IMR-90 (cell line): ENCODE measurements at regions not wholly inside any gene's neighbourhood (a gene's known extent, or its start where the extent isn't known, plus 50 kb on each side); places are given as distances from the start of the nearest gene placed in this dataset.

Experiments used
- ATAC-seq: fragments of 200-7000 bp; cut with Tn5 transposase; 2 replicates; pipeline ENCODE4 v1.9.1; 2020; ENCODE audit warnings: low read depth, mild to moderate bottlenecking, moderate library complexity
- BruUV-seq: library from RNA; stranded (reverse); fragments of 400-500 nt; replicated peaks from 2 replicates; lab custom pipeline; 2021; lab: Mats Ljungman, UMichigan
- CTCF ChIA-PET: fragments of 300-600 bp; formaldehyde crosslinking; extraction: SDS; loops from one replicate; lab custom pipeline; 2021; ENCODE audit warnings: antibody characterized with exemption; lab: Yijun Ruan, JAX
- POLR2A ChIA-PET: fragments of 300-600 bp; sonication (Branson Sonifier 250); formaldehyde crosslinking; loops from one replicate; lab custom pipeline; 2022; ENCODE audit warnings: antibody characterized with exemption; ENCODE audit not compliant: unreplicated experiment; lab: Charles Lee
- DNase-seq: peaks from one replicate; pipeline ENCODE4 v3.0.0; 2013
- H2AFZ ChIP-seq: replicated peaks from 2 replicates; pipeline ENCODE3; 2013; ENCODE audit warnings: low read length, mild to moderate bottlenecking; ENCODE audit not compliant: poor library complexity
- H2AK5ac ChIP-seq: 2 replicates; pipeline ENCODE4 v1.6.1; 2013; ENCODE audit warnings: low read depth, low read length, inconsistent platforms
- H2AK9ac ChIP-seq: replicated peaks from 2 replicates; pipeline ENCODE3; 2013; ENCODE audit warnings: mild to moderate bottlenecking, low read depth, low read length, moderate library complexity; ENCODE audit not compliant: poor library complexity
- H2BK120ac ChIP-seq: 2 replicates; pipeline ENCODE4 v1.6.1; 2013; ENCODE audit warnings: low read depth, low read length, inconsistent platforms
- H2BK15ac ChIP-seq: 3 replicates; pipeline ENCODE4 v1.6.1; 2013; ENCODE audit warnings: low read depth, low read length, inconsistent platforms
- H2BK20ac ChIP-seq: 2 replicates; pipeline ENCODE4 v1.6.1; 2013; ENCODE audit warnings: low read depth, mild to moderate bottlenecking, inconsistent platforms, low read length, moderate library complexity
- H2BK5ac ChIP-seq: 2 replicates; pipeline ENCODE4 v1.6.1; 2013; ENCODE audit warnings: mild to moderate bottlenecking, low read depth, low read length, inconsistent platforms; ENCODE audit not compliant: poor library complexity, severe bottlenecking
- H3K14ac ChIP-seq: replicated peaks from 2 replicates; pipeline ENCODE4 v1.6.1; 2013; ENCODE audit warnings: low read depth, low read length, inconsistent platforms
- H3K18ac ChIP-seq: 2 replicates; pipeline ENCODE4 v1.6.1; 2013; ENCODE audit warnings: low read depth, low read length, control low read depth
- H3K23ac ChIP-seq: 2 replicates; pipeline ENCODE4 v1.6.1; 2013; ENCODE audit warnings: low read depth, low read length, inconsistent platforms
- H3K27ac ChIP-seq: 2 replicates; pipeline ENCODE4 v1.5.1; 2013; ENCODE audit warnings: mild to moderate bottlenecking, control low read depth, low read length; ENCODE audit not compliant: insufficient read depth
- H3K27me3 ChIP-seq: 2 replicates; pipeline ENCODE4 v1.6.1; 2013; ENCODE audit warnings: low read length; ENCODE audit not compliant: control insufficient read depth, insufficient read depth
- H3K36me3 ChIP-seq: 2 replicates; pipeline ENCODE4 v1.6.1; 2013; ENCODE audit warnings: low read length, mixed read lengths; ENCODE audit not compliant: control insufficient read depth, insufficient read depth
- H3K4ac ChIP-seq: 2 replicates; pipeline ENCODE4 v1.6.1; 2013; ENCODE audit warnings: low read depth, low read length, inconsistent platforms
- H3K4me1 ChIP-seq: 2 replicates; pipeline ENCODE4 v1.6.1; 2013; ENCODE audit warnings: low read length, mixed read lengths; ENCODE audit not compliant: control insufficient read depth, insufficient read depth
- H3K4me2 ChIP-seq: 2 replicates; pipeline ENCODE4 v1.6.1; 2013; ENCODE audit warnings: low read depth, mild to moderate bottlenecking, control low read depth, low read length, moderate library complexity
- H3K4me3 ChIP-seq: 2 replicates; pipeline ENCODE4 v1.5.1; 2013; ENCODE audit warnings: low read depth, mild to moderate bottlenecking, control low read depth, low read length, moderate library complexity; ENCODE audit not compliant: insufficient read depth
- H3K56ac ChIP-seq: 2 replicates; pipeline ENCODE4 v1.6.1; 2013; ENCODE audit warnings: low read length, inconsistent platforms; ENCODE audit not compliant: insufficient read depth; ENCODE audit errors: extremely low read depth
- H3K79me1 ChIP-seq, 2 experiments: 2 replicates each; pipeline ENCODE4 v1.6.1; 2013; ENCODE audit warnings: low read length in 2 of 2, inconsistent platforms in 1 of 2, low read depth in 1 of 2
- H3K9ac ChIP-seq: 2 replicates; pipeline ENCODE4 v1.6.1; 2013; ENCODE audit warnings: low read depth, low read length, control low read depth
- H3K9me1 ChIP-seq: 2 replicates; pipeline ENCODE4 v1.6.1; 2013; ENCODE audit warnings: low read length, inconsistent platforms; ENCODE audit not compliant: insufficient read depth
- H3K9me3 ChIP-seq: 2 replicates; pipeline ENCODE4 v1.6.1; 2013; ENCODE audit warnings: low read length; ENCODE audit not compliant: control insufficient read depth, insufficient read depth
- H4K20me1 ChIP-seq: 2 replicates; pipeline ENCODE4 v1.6.1; 2013; ENCODE audit warnings: low read length, inconsistent platforms; ENCODE audit not compliant: insufficient read depth
- H4K5ac ChIP-seq: 2 replicates; pipeline ENCODE4 v1.6.1; 2013; ENCODE audit warnings: mild to moderate bottlenecking, low read depth, low read length, control low read depth
- H4K8ac ChIP-seq, 2 experiments: 2 replicates each; pipeline ENCODE4 v1.6.1; 2013; ENCODE audit warnings: low read depth in 2 of 2, low read length in 2 of 2, control low read depth in 1 of 2, inconsistent platforms in 1 of 2
- H4K91ac ChIP-seq: 2 replicates; pipeline ENCODE4 v1.6.1; 2013; ENCODE audit warnings: low read depth, low read length, inconsistent platforms; ENCODE audit not compliant: insufficient read depth
- BHLHE40 ChIP-seq: fragments of 150-350 bp; IDR thresholded peaks from 2 replicates; pipeline ENCODE4 v1.6.1; 2016; ENCODE audit warnings: mild to moderate bottlenecking, low read depth, low read length
- CEBPB ChIP-seq: IDR thresholded peaks from 2 replicates; pipeline ENCODE4 v1.6.1; 2012; ENCODE audit warnings: low read depth, low read length, improper control_type of control experiment
- ELK1 ChIP-seq: fragments of 150-350 bp; IDR thresholded peaks from 2 replicates; pipeline ENCODE4 v1.6.1; 2016; ENCODE audit warnings: low read depth, mild to moderate bottlenecking, low read length, moderate library complexity, borderline replicate concordance
- POLR2A ChIP-seq: IDR thresholded peaks from 2 replicates; pipeline ENCODE4 v1.6.1; 2012; ENCODE audit warnings: mild to moderate bottlenecking, low read depth, low read length
- WGBS, 2 experiments: methylation state at CpG; one replicate each; pipeline versions ENCODE4 v1.1.5 to v1.1.7; 2013; ENCODE audit warnings: missing lambda C conversion rate in 2 of 2; ENCODE audit not compliant: insufficient read length in 1 of 2; ENCODE audit errors: extremely low coverage in 2 of 2; 5-methylcytosine and 5-hydroxymethylcytosine counted together
- dilution Hi-C: fragments of 300-500 bp; cut with HindIII; formaldehyde crosslinking; loops from one replicate; pipeline ENCODE4 v1.14.3; 2018; ENCODE audit warnings: low sequenced_read_pairs; ENCODE audit not compliant: unreplicated experiment
- in situ Hi-C: fragments of 300-500 bp; cut with MboI; formaldehyde crosslinking; loops from 3 replicates; pipeline ENCODE4 v1.14.3; 2019; ENCODE audit warnings: low sequenced_read_pairs, inconsistent platforms, mixed read lengths
- intact Hi-C: fragments of 100-400 bp; cut with micrococcal nuclease; formaldehyde crosslinking; loops from 2 replicates; pipeline ENCODE4 v1.10.0; 2022

DNA sequence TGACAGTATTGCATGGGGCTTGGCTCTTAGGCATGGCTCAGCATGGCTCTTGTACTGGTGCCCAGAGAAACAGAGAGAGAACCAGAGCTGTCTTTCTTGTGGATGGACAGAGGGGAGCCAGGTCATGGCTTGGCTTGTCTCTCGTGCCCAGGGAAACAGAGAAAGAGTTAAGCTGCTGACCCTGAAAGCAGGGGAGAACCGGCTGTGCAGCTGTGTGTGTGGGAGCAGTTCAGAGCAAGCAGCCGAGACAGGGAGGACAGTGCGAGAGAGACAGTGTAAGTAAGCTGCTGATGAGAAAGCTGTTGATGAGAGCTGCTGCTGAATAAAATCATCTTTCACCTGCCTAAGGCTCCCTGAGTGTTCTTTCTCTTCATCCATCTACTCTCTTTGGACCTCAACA lies 61.3 kb upstream of the DDHD1 start:
- Histone ChIP-seq H4K5ac (no peak overlapping the region), H2BK20ac (no peak overlapping the region), H2BK120ac (no peak overlapping the region), H3K14ac (no peak overlapping the region), H3K23ac (no peak overlapping the region), H3K9me3 (no peaks in the 10 kb centered on the region), H2AFZ (no peak overlapping the region), H3K4me2 (no peak overlapping the region), H3K9ac (no peak overlapping the region), H2BK15ac (no peak overlapping the region), H3K36me3 (no peaks in the 10 kb centered on the region), H3K9me1 (no peaks in the 10 kb centered on the region), H2AK9ac (no peak overlapping the region), H3K27ac (no peak overlapping the region), H3K18ac (no peak overlapping the region), H3K79me1 (no peaks in the 10 kb centered on the region), H3K27me3 (no peaks in the 10 kb centered on the region), H2AK5ac (no peak overlapping the region), H3K4me1 (no peaks in the 10 kb centered on the region), H4K91ac (no peak overlapping the region), H4K8ac (no peak overlapping the region), H3K4me3 (no peak overlapping the region), H2BK5ac (no peak overlapping the region), H3K56ac (no peak overlapping the region), H4K20me1 (no peaks in the 10 kb centered on the region), H3K4ac (no peak overlapping the region)
- CTCF ChIA-PET = interaction anchor here (0.7 kb wide), 1 partner anchor 22 kb away, joined by 3 read pairs; no protein-coding TSS in a partner anchor
- ATAC-seq (no peak), DNase-seq (no peak)
- POLR2A ChIA-PET = no interaction called here
- no TSS peak for BruUV-seq
- dilution Hi-C loops (no loop called here), in situ Hi-C loops (no loop called here), intact Hi-C loops (no loop called here)
- no peak for TF ChIP-seq CEBPB
- TF ChIP-seq ELK1 = no peak
- no peak for TF ChIP-seq POLR2A
- TF ChIP-seq BHLHE40 = no peak
- WGBS, 2 experiments = 17% methylated on average over 1 of the region's 4 CpGs; no CpG with 5 or more reads in 1 of the 2 experiments
